H1 (cell line): ENCODE measurements at regions not wholly inside any gene's neighbourhood (a gene's known extent, or its start where the extent isn't known, plus 50 kb on each side); places are given as distances from the start of the nearest gene placed in this dataset.

Experiments
- GABPA ChIP-seq: IDR thresholded peaks from 2 replicates; pipeline ENCODE4 v1.6.1; 2011; ENCODE audit warnings: mild to moderate bottlenecking, low read length, moderate library complexity, borderline replicate concordance; ENCODE audit not compliant: insufficient read depth
- YY1 ChIP-seq: IDR thresholded peaks from 2 replicates; pipeline ENCODE4 v1.6.1; 2011; ENCODE audit warnings: low read depth, mild to moderate bottlenecking, low read length

GRCh38 chr7:1380231-1380815, 78.9 kb downstream of the MICALL2 start (continued):
- no peak for TF ChIP-seq YY1
- no peak for TF ChIP-seq GABPA
